ENCODE measurements at regions not wholly inside any gene's neighbourhood (a gene's known extent, or its start where the extent isn't known, plus 50 kb on each side); places are given as distances from the start of the nearest gene placed in this dataset.

GRCh38 chr12:85529896-85530295, 249.9 kb downstream of the ALX1 start (continued):
- TF ChIP-seq ZNF792 (tag by site-specific recombination; IDR thresholded peaks at IDR 0.05) = no peak
- TF ChIP-seq ZNF701 (tag by site-specific recombination; IDR thresholded peaks at IDR 0.05) = no peak
- TF ChIP-seq ZNF354C (tag by site-specific recombination; IDR thresholded peaks at IDR 0.05; ENCODE audit: borderline replicate concordance, low read depth) = no peak
- TF ChIP-seq YY2 (tag by site-specific recombination; IDR thresholded peaks at IDR 0.05) = no peak
- TF ChIP-seq ZFP69B (tag by site-specific recombination; IDR thresholded peaks at IDR 0.05) = no peak
- no peak for TF ChIP-seq ZNF426 (tag by site-specific recombination; IDR thresholded peaks at IDR 0.05)

- Histone ChIP-seq H3K4me3 (ENCODE audit: low read depth, low read length) (no peak overlapping the region), H3K9me3 (ENCODE audit: control insufficient read depth, insufficient read depth, low read depth, low read length) (no peaks in the 10 kb centered on the region), H3K4me1 (ENCODE audit: control insufficient read depth, insufficient read depth, low read length) (no peaks in the 10 kb centered on the region), H3K27ac (ENCODE audit: extremely low read depth, low read depth, low read length) (no peak overlapping the region), H3K36me3 (ENCODE audit: control insufficient read depth in 2 of 2, insufficient read depth in 1 of 2, low read length in 2 of 2) (no peaks in the 10 kb centered on the region)
- CTCF ChIA-PET = no interaction called here
- no peak for TF ChIP-seq WT1 (tag by site-specific recombination; IDR thresholded peaks at IDR 0.05)
- no peak for TF ChIP-seq PRDM6 (tag by site-specific recombination; IDR thresholded peaks at IDR 0.05)
- no peak for TF ChIP-seq ZNF843 (tag by site-specific recombination; IDR thresholded peaks at IDR 0.05)
- no peak for TF ChIP-seq ZNF664 (tag by site-specific recombination; IDR thresholded peaks at IDR 0.05)
- no peak for TF ChIP-seq BCL6B (tag by site-specific recombination; IDR thresholded peaks at IDR 0.05)
- TF ChIP-seq ZNF404 (tag by site-specific recombination; IDR thresholded peaks at IDR 0.05) = no peak
- no peak for TF ChIP-seq ZNF658 (tag by site-specific recombination; IDR thresholded peaks at IDR 0.05)
- TF ChIP-seq FEZF1 (tag by site-specific recombination; IDR thresholded peaks at IDR 0.05) = no peak
- no peak for TF ChIP-seq TSHZ1 (tag by site-specific recombination; IDR thresholded peaks at IDR 0.05; ENCODE audit: borderline replicate concordance)
- no peak for TF ChIP-seq ZNF311 (tag by site-specific recombination; IDR thresholded peaks at IDR 0.05; ENCODE audit: borderline replicate concordance)
- POLR2A ChIA-PET = no interaction called here
Measured at GRCh38 chr12:85530456-85530855, 250.4 kb downstream of the ALX1 start.

GRCh38 chr12:85531341-85531740, 251.3 kb downstream of the ALX1 start:
- TF ChIP-seq GFI1B (tag by site-specific recombination; IDR thresholded peaks at IDR 0.05) = no peak
- no peak for TF ChIP-seq ZBTB8A (tag by site-specific recombination; IDR thresholded peaks at IDR 0.05)
- TF ChIP-seq ZNF785 (tag by site-specific recombination; IDR thresholded peaks at IDR 0.05) = no peak
- no peak for TF ChIP-seq ZNF354C (tag by site-specific recombination; IDR thresholded peaks at IDR 0.05; ENCODE audit: borderline replicate concordance, low read depth)
- TF ChIP-seq ZNF843 (tag by site-specific recombination; IDR thresholded peaks at IDR 0.05) = no peak
- POLR2A ChIA-PET = no interaction called here
- H3K4me1 ChIP-seq (ENCODE audit: control insufficient read depth, insufficient read depth, low read length) = no peaks in the 10 kb centered on the region
- no peak overlapping the region for H3K27ac ChIP-seq (ENCODE audit: extremely low read depth, low read depth, low read length)
- H3K4me3 ChIP-seq (ENCODE audit: low read depth, low read length) = no peak overlapping the region
- CTCF ChIA-PET = no interaction called here
- H3K9me3 ChIP-seq (ENCODE audit: control insufficient read depth, insufficient read depth, low read depth, low read length) = no peaks in the 10 kb centered on the region
- no peaks in the 10 kb centered on the region for H3K36me3 ChIP-seq (ENCODE audit: control insufficient read depth in 2 of 2, insufficient read depth in 1 of 2, low read length in 2 of 2)

Data from HEK293 (cell line).